GM23338 (cell line): ENCODE measurements at regions not wholly inside any gene's neighbourhood (a gene's known extent, or its start where the extent isn't known, plus 50 kb on each side); places are given as distances from the start of the nearest gene placed in this dataset.

Source experiments
- ATAC-seq: fragments of 200-7000 bp; cut with Tn5 transposase; 3 replicates; pipeline ENCODE4 v1.9.1; 2020
- DNase-seq: peaks from one replicate; pipeline ENCODE4 v3.0.0-alpha.2; 2015; ENCODE audit warnings: low spot score
- H2AFZ ChIP-seq: fragments of 200-600 bp; sonication (generic); 2 replicates; pipeline ENCODE4 v1.8.0; 2016; ENCODE audit warnings: antibody characterized with exemption, mild to moderate bottlenecking, moderate library complexity
- H3F3A ChIP-seq: fragments of 200-600 bp; sonication (generic); replicated peaks from 2 replicates; pipeline ENCODE4 v1.8.0; 2017; ENCODE audit warnings: antibody characterized with exemption, mixed run types, low read depth
- H3K27ac ChIP-seq: fragments of 200-600 bp; sonication (generic); 2 replicates; pipeline ENCODE4 v1.6.1; 2016; ENCODE audit warnings: low read depth
- H3K27me3 ChIP-seq: fragments of 200-600 bp; sonication (generic); 2 replicates; pipeline ENCODE4 v1.8.0; 2016; ENCODE audit warnings: mild to moderate bottlenecking, mixed run types, moderate library complexity; ENCODE audit not compliant: insufficient read depth
- H3K36me3 ChIP-seq: fragments of 200-600 bp; sonication (generic); 2 replicates; pipeline ENCODE4 v1.8.0; 2016; ENCODE audit warnings: mild to moderate bottlenecking; ENCODE audit not compliant: insufficient read depth
- H3K4me1 ChIP-seq: fragments of 200-600 bp; sonication (generic); 2 replicates; pipeline ENCODE4 v1.8.0; 2016; ENCODE audit warnings: mild to moderate bottlenecking, moderate library complexity; ENCODE audit not compliant: insufficient read depth
- H3K4me2 ChIP-seq: fragments of 200-600 bp; sonication (generic); 2 replicates; pipeline ENCODE4 v1.7.1; 2017; ENCODE audit warnings: mixed run types
- H3K4me3 ChIP-seq: fragments of 200-600 bp; sonication (generic); 2 replicates; pipeline ENCODE4 v1.6.1; 2016; ENCODE audit warnings: mixed run types
- H3K79me2 ChIP-seq: fragments of 200-600 bp; sonication (generic); replicated peaks from 2 replicates; pipeline ENCODE4 v1.8.0; 2017; ENCODE audit warnings: mild to moderate bottlenecking; ENCODE audit not compliant: insufficient read depth
- H3K9me2 ChIP-seq: fragments of 200-600 bp; sonication (generic); 2 replicates; pipeline ENCODE4 v1.8.0; 2017; ENCODE audit not compliant: insufficient read depth
- H4K20me1 ChIP-seq: fragments of 200-600 bp; sonication (generic); replicated peaks from 2 replicates; pipeline ENCODE4 v1.8.0; 2017; ENCODE audit warnings: mild to moderate bottlenecking; ENCODE audit not compliant: insufficient read depth
- H3K27ac Mint-ChIP-seq: 2 replicates; pipeline ENCODE4 v1.8.0; 2020; ENCODE audit warnings: inconsistent platforms, mild to moderate bottlenecking, moderate library complexity, mixed read lengths
- H3K27me3 Mint-ChIP-seq: 3 replicates; pipeline ENCODE4 v1.8.0; 2022; ENCODE audit warnings: low read depth, mild to moderate bottlenecking, moderate library complexity, mixed read lengths, inconsistent platforms; ENCODE audit not compliant: insufficient read depth, poor library complexity
- H3K36me3 Mint-ChIP-seq: 3 replicates; pipeline ENCODE4 v1.8.0; 2021; ENCODE audit warnings: low read depth, mild to moderate bottlenecking, inconsistent platforms, moderate library complexity, mixed read lengths
- H3K4me1 Mint-ChIP-seq: 3 replicates; pipeline ENCODE4 v1.8.0; 2020; ENCODE audit warnings: mild to moderate bottlenecking, inconsistent platforms, mixed read lengths
- H3K4me3 Mint-ChIP-seq: 3 replicates; pipeline ENCODE4 v1.8.0; 2021; ENCODE audit warnings: moderate library complexity, mild to moderate bottlenecking, inconsistent platforms, mixed read lengths
- H3K9me3 Mint-ChIP-seq: 3 replicates; pipeline ENCODE4 v1.8.0; 2020; ENCODE audit warnings: moderate library complexity, mild to moderate bottlenecking, inconsistent platforms, mixed read lengths
- CREB1 ChIP-seq: fragments of 250-450 bp; sonication (Bioruptor Pico); IDR thresholded peaks from 2 replicates; pipeline ENCODE4 v1.5.0; 2020; ENCODE audit warnings: low read depth, mild to moderate bottlenecking, moderate library complexity
- ETS1 ChIP-seq: IDR thresholded peaks from 2 replicates; pipeline ENCODE4 v1.6.1; 2016; ENCODE audit warnings: antibody characterized with exemption
- EZH2 ChIP-seq: fragments of 200-600 bp; sonication (generic); IDR thresholded peaks from one replicate; pipeline ENCODE4 v1.8.0; 2017; ENCODE audit warnings: antibody characterized with exemption, mild to moderate bottlenecking, low read depth; ENCODE audit not compliant: unreplicated experiment
- EZH2phosphoT487 ChIP-seq: fragments of 200-600 bp; sonication (generic); IDR thresholded peaks from one replicate; pipeline ENCODE4 v1.8.1; 2018; ENCODE audit warnings: antibody characterized with exemption; ENCODE audit not compliant: unreplicated experiment
- JUNB ChIP-seq: IDR thresholded peaks from one replicate; pipeline ENCODE4 v1.6.1; 2016; ENCODE audit warnings: antibody characterized with exemption; ENCODE audit not compliant: unreplicated experiment
- POLR2AphosphoS5 ChIP-seq: IDR thresholded peaks from 2 replicates; pipeline ENCODE4 v1.6.1; 2016; ENCODE audit warnings: antibody characterized with exemption, low read depth
- REST ChIP-seq: IDR thresholded peaks from one replicate; pipeline ENCODE4 v1.6.1; 2018; ENCODE audit warnings: antibody characterized with exemption; ENCODE audit not compliant: unreplicated experiment
- STAT1 ChIP-seq: IDR thresholded peaks from one replicate; pipeline ENCODE4 v1.6.1; 2016; ENCODE audit warnings: antibody characterized with exemption; ENCODE audit not compliant: unreplicated experiment
- ZNF114 ChIP-seq: fragments of 250-450 bp; sonication (Bioruptor Pico); IDR thresholded peaks from 2 replicates; pipeline ENCODE4 v1.5.0; 2020; ENCODE audit warnings: mild to moderate bottlenecking, moderate library complexity
- TF ChIP-seq, protein P1 (sequence below), 2 experiments: fragments of 200-600 bp in 1 of 2; sonication (generic) in 1 of 2; conservative IDR thresholded peaks; 2 replicates each; pipeline versions ENCODE4 v1.5.1 to v1.6.1; 2016 to 2017; ENCODE audit warnings: antibody characterized with exemption in 2 of 2, low read depth in 2 of 2, mild to moderate bottlenecking in 2 of 2, moderate library complexity in 1 of 2

GRCh38 chr4:123701131-123701575, 304.6 kb downstream of the SPRY1 start:
- Histone ChIP-seq H3K27me3 (no peaks in the 10 kb centered on the region), H3K9me2 (no peaks in the 10 kb centered on the region), H3K27ac (no peak overlapping the region), H3K79me2 (no peaks in the 10 kb centered on the region), H3K4me2 (no peak overlapping the region), H3F3A (no peaks in the 10 kb centered on the region), H4K20me1 (no peaks in the 10 kb centered on the region), H3K4me3 (no peak overlapping the region), H3K4me1 (no peaks in the 10 kb centered on the region), H2AFZ (no peak overlapping the region), H3K36me3 (no peaks in the 10 kb centered on the region)
- Mint-ChIP-seq H3K27ac (no peak overlapping the region), H3K27me3 (no peaks in the 10 kb centered on the region), H3K4me3 (no peak overlapping the region), H3K36me3 (no peaks in the 10 kb centered on the region), H3K9me3 (no peaks in the 10 kb centered on the region), H3K4me1 (no peaks in the 10 kb centered on the region)
- no peak for DNase-seq
- TF ChIP-seq ETS1, result no peak
- no peak for TF ChIP-seq CREB1 (CRISPR knock-in tag)
- TF ChIP-seq, protein P1, sequence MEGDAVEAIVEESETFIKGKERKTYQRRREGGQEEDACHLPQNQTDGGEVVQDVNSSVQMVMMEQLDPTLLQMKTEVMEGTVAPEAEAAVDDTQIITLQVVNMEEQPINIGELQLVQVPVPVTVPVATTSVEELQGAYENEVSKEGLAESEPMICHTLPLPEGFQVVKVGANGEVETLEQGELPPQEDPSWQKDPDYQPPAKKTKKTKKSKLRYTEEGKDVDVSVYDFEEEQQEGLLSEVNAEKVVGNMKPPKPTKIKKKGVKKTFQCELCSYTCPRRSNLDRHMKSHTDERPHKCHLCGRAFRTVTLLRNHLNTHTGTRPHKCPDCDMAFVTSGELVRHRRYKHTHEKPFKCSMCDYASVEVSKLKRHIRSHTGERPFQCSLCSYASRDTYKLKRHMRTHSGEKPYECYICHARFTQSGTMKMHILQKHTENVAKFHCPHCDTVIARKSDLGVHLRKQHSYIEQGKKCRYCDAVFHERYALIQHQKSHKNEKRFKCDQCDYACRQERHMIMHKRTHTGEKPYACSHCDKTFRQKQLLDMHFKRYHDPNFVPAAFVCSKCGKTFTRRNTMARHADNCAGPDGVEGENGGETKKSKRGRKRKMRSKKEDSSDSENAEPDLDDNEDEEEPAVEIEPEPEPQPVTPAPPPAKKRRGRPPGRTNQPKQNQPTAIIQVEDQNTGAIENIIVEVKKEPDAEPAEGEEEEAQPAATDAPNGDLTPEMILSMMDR (conservative IDR thresholded peaks at IDR 0.05; ENCODE audit: low read depth in 2 of 2), result no peak
- no peak for TF ChIP-seq ZNF114 (CRISPR knock-in tag)
- TF ChIP-seq POLR2AphosphoS5, result no peak
- TF ChIP-seq REST, result no peak
- TF ChIP-seq JUNB, result no peak
- TF ChIP-seq EZH2, result no peak
- TF ChIP-seq EZH2phosphoT487, result no peak
- ATAC-seq, result no peak

GRCh38 chr4:123705419-123705818, 308.8 kb downstream of the SPRY1 start:
- no peaks in the 10 kb centered on the region for H3K4me1 ChIP-seq
- DNase-seq (no peak), ATAC-seq (no peak)
- H3F3A ChIP-seq, result no peaks in the 10 kb centered on the region
- 0 out of 3 replicates have a peak, but pooled peaks cover under 1% of the 10 kb centered on the region for H3K4me1 Mint-ChIP-seq
- H3K9me3 Mint-ChIP-seq, result peaks cover 21% of the 10 kb centered on the region
- no peaks in the 10 kb centered on the region for H4K20me1 ChIP-seq
- H3K27ac ChIP-seq, result no peak overlapping the region
- H3K79me2 ChIP-seq, result no peaks in the 10 kb centered on the region
- no peak overlapping the region for H3K4me2 ChIP-seq
- H3K4me3 Mint-ChIP-seq, result no peak overlapping the region
- H3K36me3 Mint-ChIP-seq, result peaks cover 10% of the 10 kb centered on the region
- no peaks in the 10 kb centered on the region for H3K9me2 ChIP-seq
- no peaks in the 10 kb centered on the region for H3K27me3 ChIP-seq
- no peak overlapping the region for H3K4me3 ChIP-seq
- no peak overlapping the region for H2AFZ ChIP-seq
- H3K27me3 Mint-ChIP-seq, result peaks cover 5% of the 10 kb centered on the region
- H3K27ac Mint-ChIP-seq, result no peak overlapping the region
- H3K36me3 ChIP-seq, result no peaks in the 10 kb centered on the region
- TF ChIP-seq STAT1 (no peak), JUNB (no peak), POLR2AphosphoS5 (no peak)
